ENCODE measurements at regions not wholly inside any gene's neighbourhood (a gene's known extent, or its start where the extent isn't known, plus 50 kb on each side); places are given as distances from the start of the nearest gene placed in this dataset.

- RAD21 ChIA-PET (ENCODE audit: low non-redundant PET in 1 of 2, low total read pairs in 2 of 2, uncharacterized antibody in 2 of 2, unreplicated experiment in 2 of 2): interaction anchor here in 1 of 2 experiments (1.0 kb wide), 1 partner anchor 26 kb away, joined by 4 read pairs; no protein-coding TSS in a partner anchor
- no peak for TF ChIP-seq SRF (IDR thresholded peaks at IDR 0.05; ENCODE audit: low read depth)
- TF ChIP-seq CBX3 (IDR thresholded peaks at IDR 0.05; ENCODE audit: low read depth): no peak
- TF ChIP-seq EZH2phosphoT487 (IDR thresholded peaks at IDR 0.05; ENCODE audit: borderline replicate concordance): no peak
- no peak for TF ChIP-seq SP1 (IDR thresholded peaks at IDR 0.05; ENCODE audit: low read depth)
- H3K9me2 ChIP-seq (ENCODE audit: insufficient read depth): no peaks in the 10 kb centered on the region
- H3K4me1 ChIP-seq (ENCODE audit: control insufficient read depth in 1 of 2, insufficient read depth in 2 of 2, low read length in 2 of 2): peaks cover 27 to 42% of the 10 kb centered on the region in 2 experiments
- POLR2A ChIA-PET: no interaction called here
- ATAC-seq (no peak), DNase-seq (ENCODE audit: low read depth, low spot score) (no peak)
- H3K4me3 ChIP-seq (replicated peaks in 1 of 2; ENCODE audit: low read depth in 1 of 2, low read length in 2 of 2): no peak overlapping the region
- H3K4me2 ChIP-seq (ENCODE audit: low read length): no peak overlapping the region
- no peak overlapping the region for H3K9ac ChIP-seq (ENCODE audit: low read length)
- no peaks in the 10 kb centered on the region for H3K9me3 ChIP-seq (ENCODE audit: control insufficient read depth in 1 of 2, insufficient read depth in 1 of 2, low read depth in 1 of 2, low read length in 2 of 2)
- H3K79me2 ChIP-seq (ENCODE audit: insufficient read depth, low read length): no peaks in the 10 kb centered on the region
- no peak overlapping the region for H2AFZ ChIP-seq (ENCODE audit: low read depth, low read length, poor library complexity, severe bottlenecking)
- H3K36me3 ChIP-seq (ENCODE audit: control insufficient read depth in 1 of 2, insufficient read depth in 2 of 2, low read length in 2 of 2): no peaks in the 10 kb centered on the region
- no peaks in the 10 kb centered on the region; the same call in 1 of the 2 replicates for H3K27me3 ChIP-seq (ENCODE audit: insufficient read depth, low read length)
- BruUV-seq (replicated peaks): no TSS peak
- no peak overlapping the region for H3K27ac ChIP-seq (ENCODE audit: low read depth, low read length)
- H4K20me1 ChIP-seq (ENCODE audit: insufficient read depth): no peaks in the 10 kb centered on the region
- CTCF ChIA-PET: interaction anchor here (1.4 to 2.1 kb wide), 4 partner anchors 42 to 257 kb away, joined by 3 to 5 read pairs (median 4); no protein-coding TSS in a partner anchor
- intact Hi-C loops (cut with micrococcal nuclease): no loop called here
Measured at GRCh38 chr6:41425511-41425910, 90.1 kb downstream of the NCR2 start.

DNA sequence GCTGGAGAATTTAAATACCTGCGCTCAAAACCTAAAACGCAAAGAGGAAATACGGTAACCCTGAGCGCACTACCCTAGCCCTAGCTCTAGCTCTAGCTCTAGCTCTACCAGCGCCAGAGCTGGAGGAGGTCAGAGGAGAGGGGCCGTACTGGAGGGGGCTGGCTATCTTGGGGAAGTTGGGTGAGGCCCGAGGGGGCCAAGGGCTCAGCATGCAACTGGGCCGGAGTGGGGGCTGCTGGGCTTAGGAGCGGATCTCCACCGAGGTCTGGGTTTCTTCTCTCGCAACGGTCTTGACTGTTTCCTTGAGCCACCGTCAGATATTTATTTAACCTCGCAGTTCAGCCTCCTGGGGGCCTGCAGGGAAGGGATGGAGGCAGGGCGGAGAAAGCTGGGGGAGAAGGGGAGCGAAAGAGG, 91.0 kb downstream of the NCR2 start:
- Histone ChIP-seq H3K9me3 (ENCODE audit: control insufficient read depth in 1 of 2, insufficient read depth in 1 of 2, low read depth in 1 of 2, low read length in 2 of 2) (no peaks in the 10 kb centered on the region), H3K9me2 (ENCODE audit: insufficient read depth) (no peaks in the 10 kb centered on the region), H3K79me2 (ENCODE audit: insufficient read depth, low read length) (no peaks in the 10 kb centered on the region), H4K20me1 (ENCODE audit: insufficient read depth) (no peaks in the 10 kb centered on the region), H3K27ac (ENCODE audit: low read depth, low read length) (no peak overlapping the region), H3K27me3 (ENCODE audit: insufficient read depth, low read length) (no peaks in the 10 kb centered on the region), H3K4me3 (replicated peaks in 1 of 2; ENCODE audit: low read depth in 1 of 2, low read length in 2 of 2) (no peak overlapping the region), H3K4me1 (ENCODE audit: control insufficient read depth in 1 of 2, insufficient read depth in 2 of 2, low read length in 2 of 2) (peaks cover 34 to 50% of the 10 kb centered on the region in 2 experiments), H3K4me2 (ENCODE audit: low read length) (no peak overlapping the region), H3K9ac (ENCODE audit: low read length) (no peak overlapping the region), H3K36me3 (ENCODE audit: control insufficient read depth in 1 of 2, insufficient read depth in 2 of 2, low read length in 2 of 2) (no peaks in the 10 kb centered on the region), H2AFZ (ENCODE audit: low read depth, low read length, poor library complexity, severe bottlenecking) (no peak overlapping the region)
- intact Hi-C loops (cut with micrococcal nuclease): no loop called here
- ChIA-PET RAD21 (ENCODE audit: low non-redundant PET in 1 of 2, low total read pairs in 2 of 2, uncharacterized antibody in 2 of 2, unreplicated experiment in 2 of 2) (no interaction called here), CTCF (interaction anchor here (0.8 to 2.1 kb wide), 3 partner anchors 166 to 256 kb away, joined by 3 to 5 read pairs (median 3); no protein-coding TSS in a partner anchor), POLR2A (no interaction called here)
- DNase-seq (ENCODE audit: low read depth, low spot score) (no peak), ATAC-seq (no peak)
- no TSS peak for BruUV-seq (replicated peaks)
- TF ChIP-seq, protein P1, sequence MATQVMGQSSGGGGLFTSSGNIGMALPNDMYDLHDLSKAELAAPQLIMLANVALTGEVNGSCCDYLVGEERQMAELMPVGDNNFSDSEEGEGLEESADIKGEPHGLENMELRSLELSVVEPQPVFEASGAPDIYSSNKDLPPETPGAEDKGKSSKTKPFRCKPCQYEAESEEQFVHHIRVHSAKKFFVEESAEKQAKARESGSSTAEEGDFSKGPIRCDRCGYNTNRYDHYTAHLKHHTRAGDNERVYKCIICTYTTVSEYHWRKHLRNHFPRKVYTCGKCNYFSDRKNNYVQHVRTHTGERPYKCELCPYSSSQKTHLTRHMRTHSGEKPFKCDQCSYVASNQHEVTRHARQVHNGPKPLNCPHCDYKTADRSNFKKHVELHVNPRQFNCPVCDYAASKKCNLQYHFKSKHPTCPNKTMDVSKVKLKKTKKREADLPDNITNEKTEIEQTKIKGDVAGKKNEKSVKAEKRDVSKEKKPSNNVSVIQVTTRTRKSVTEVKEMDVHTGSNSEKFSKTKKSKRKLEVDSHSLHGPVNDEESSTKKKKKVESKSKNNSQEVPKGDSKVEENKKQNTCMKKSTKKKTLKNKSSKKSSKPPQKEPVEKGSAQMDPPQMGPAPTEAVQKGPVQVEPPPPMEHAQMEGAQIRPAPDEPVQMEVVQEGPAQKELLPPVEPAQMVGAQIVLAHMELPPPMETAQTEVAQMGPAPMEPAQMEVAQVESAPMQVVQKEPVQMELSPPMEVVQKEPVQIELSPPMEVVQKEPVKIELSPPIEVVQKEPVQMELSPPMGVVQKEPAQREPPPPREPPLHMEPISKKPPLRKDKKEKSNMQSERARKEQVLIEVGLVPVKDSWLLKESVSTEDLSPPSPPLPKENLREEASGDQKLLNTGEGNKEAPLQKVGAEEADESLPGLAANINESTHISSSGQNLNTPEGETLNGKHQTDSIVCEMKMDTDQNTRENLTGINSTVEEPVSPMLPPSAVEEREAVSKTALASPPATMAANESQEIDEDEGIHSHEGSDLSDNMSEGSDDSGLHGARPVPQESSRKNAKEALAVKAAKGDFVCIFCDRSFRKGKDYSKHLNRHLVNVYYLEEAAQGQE (IDR thresholded peaks at IDR 0.05; ENCODE audit: low read depth): no peak
- TF ChIP-seq, protein P2, sequence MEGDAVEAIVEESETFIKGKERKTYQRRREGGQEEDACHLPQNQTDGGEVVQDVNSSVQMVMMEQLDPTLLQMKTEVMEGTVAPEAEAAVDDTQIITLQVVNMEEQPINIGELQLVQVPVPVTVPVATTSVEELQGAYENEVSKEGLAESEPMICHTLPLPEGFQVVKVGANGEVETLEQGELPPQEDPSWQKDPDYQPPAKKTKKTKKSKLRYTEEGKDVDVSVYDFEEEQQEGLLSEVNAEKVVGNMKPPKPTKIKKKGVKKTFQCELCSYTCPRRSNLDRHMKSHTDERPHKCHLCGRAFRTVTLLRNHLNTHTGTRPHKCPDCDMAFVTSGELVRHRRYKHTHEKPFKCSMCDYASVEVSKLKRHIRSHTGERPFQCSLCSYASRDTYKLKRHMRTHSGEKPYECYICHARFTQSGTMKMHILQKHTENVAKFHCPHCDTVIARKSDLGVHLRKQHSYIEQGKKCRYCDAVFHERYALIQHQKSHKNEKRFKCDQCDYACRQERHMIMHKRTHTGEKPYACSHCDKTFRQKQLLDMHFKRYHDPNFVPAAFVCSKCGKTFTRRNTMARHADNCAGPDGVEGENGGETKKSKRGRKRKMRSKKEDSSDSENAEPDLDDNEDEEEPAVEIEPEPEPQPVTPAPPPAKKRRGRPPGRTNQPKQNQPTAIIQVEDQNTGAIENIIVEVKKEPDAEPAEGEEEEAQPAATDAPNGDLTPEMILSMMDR (IDR thresholded peaks at IDR 0.05 in 2 of 3, conservative IDR thresholded peaks at IDR 0.05 in 1 of 3; ENCODE audit: borderline replicate concordance in 1 of 3, insufficient read depth in 1 of 3, low read depth in 2 of 3, low read length in 2 of 3): no peak
- TF ChIP-seq JUND (IDR thresholded peaks at IDR 0.05): no peak
- no peak for TF ChIP-seq POLR2A (IDR thresholded peaks at IDR 0.05; ENCODE audit: borderline replicate concordance, extremely low read depth, insufficient read depth, insufficient read length)
- no peak for TF ChIP-seq ZBTB33 (IDR thresholded peaks at IDR 0.05; ENCODE audit: extremely low read depth, insufficient replicate concordance, low read length)
- no peak for TF ChIP-seq ELF1 (IDR thresholded peaks at IDR 0.05; ENCODE audit: borderline replicate concordance, low read depth)
- TF ChIP-seq YY1 (IDR thresholded peaks at IDR 0.05; ENCODE audit: extremely low read depth, insufficient replicate concordance, low read depth, low read length): no peak
- TF ChIP-seq CEBPB (IDR thresholded peaks at IDR 0.05; ENCODE audit: low read depth): no peak
- TF ChIP-seq CBX3 (IDR thresholded peaks at IDR 0.05; ENCODE audit: low read depth): no peak
- TF ChIP-seq SP1 (IDR thresholded peaks at IDR 0.05; ENCODE audit: low read depth): no peak

Data from HCT116 (cell line).